GM12878 (cell line): ENCODE measurements at regions not wholly inside any gene's neighbourhood (a gene's known extent, or its start where the extent isn't known, plus 50 kb on each side); places are given as distances from the start of the nearest gene placed in this dataset.

Source experiments
- BHLHE40 ChIP-seq, 2 experiments: fragments of 450-650 bp in 1 of 2; IDR thresholded peaks; 2 replicates each; pipeline ENCODE4 v1.6.1; 2011 to 2017; ENCODE audit warnings: low read depth in 2 of 2, borderline replicate concordance in 1 of 2, improper control_type of control experiment in 1 of 2, low read length in 1 of 2, mild to moderate bottlenecking in 1 of 2
- EZH2 ChIP-seq: IDR thresholded peaks from 2 replicates; pipeline ENCODE4 v1.6.1; 2012; ENCODE audit warnings: low read depth, mild to moderate bottlenecking, control low read depth, inconsistent platforms, low read length, borderline replicate concordance; ENCODE audit not compliant: control insufficient read depth
- POLR2A ChIP-seq: IDR thresholded peaks from 2 replicates; pipeline ENCODE4 v1.6.1; 2011; ENCODE audit warnings: low read depth, mild to moderate bottlenecking, low read length

DNA sequence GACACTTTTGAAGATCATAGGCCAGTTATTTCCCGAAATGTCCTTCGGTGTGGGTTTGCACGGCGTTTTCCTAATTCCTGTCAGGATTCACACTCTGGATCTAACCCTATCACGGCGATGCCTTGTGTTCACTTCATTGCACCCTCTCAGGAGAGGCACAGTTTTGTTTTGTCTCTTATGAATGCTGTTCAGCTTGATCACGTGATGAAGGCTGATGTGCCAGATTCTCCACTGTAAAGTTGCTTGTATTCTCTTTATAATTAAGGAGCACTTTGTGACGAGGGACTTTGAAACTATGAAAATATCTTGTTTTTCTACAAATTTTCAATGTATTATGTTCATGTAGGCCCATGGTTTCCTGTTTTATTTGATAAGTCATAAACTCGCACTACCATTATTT is 568.1 kb downstream of the ACTR3B start:
- TF ChIP-seq BHLHE40 (IDR thresholded peaks at IDR 0.05; ENCODE audit: borderline replicate concordance in 1 of 2, low read depth in 2 of 2, low read length in 1 of 2) (no peak), EZH2 (no peak), POLR2A (no peak)
